ENCODE measurements at regions not wholly inside any gene's neighbourhood (a gene's known extent, or its start where the extent isn't known, plus 50 kb on each side); places are given as distances from the start of the nearest gene placed in this dataset.

- TF ChIP-seq CTCF (IDR thresholded peaks at IDR 0.05) (no peak), EZH2 (IDR thresholded peaks at IDR 0.05; ENCODE audit: borderline replicate concordance, insufficient read depth, low read depth, low read length, poor library complexity, severe bottlenecking) (no peak)
Observed at GRCh38 chr2:194705398-194705797, 951.6 kb upstream of the SLC39A10 start.

Data from B cell (primary cell).